Hematopoietic multipotent progenitor cell treated with erythropoietin and hydrocortisone succinate and interleukin-3 and kit ligand, for 4 days (in vitro differentiated cells): ENCODE measurements at regions not wholly inside any gene's neighbourhood (a gene's known extent, or its start where the extent isn't known, plus 50 kb on each side); places are given as distances from the start of the nearest gene placed in this dataset.

Source experiments
- DNase-seq: peaks from one replicate; pipeline ENCODE4 v3.0.0-alpha.2; 2015

GRCh38 chr7:113446391-113446790 is 328.0 kb upstream of the SMIM30 start:
- DNase-seq = no peak

GRCh38 chr7:113444261-113444660 is 325.9 kb upstream of the SMIM30 start:
- DNase-seq = no peak

GRCh38 chr7:113440173-113440572 is 321.8 kb upstream of the SMIM30 start:
- no peak for DNase-seq

GRCh38 chr7:113431406-113431805 is 313.1 kb upstream of the SMIM30 start:
- DNase-seq = no peak

- no peak for DNase-seq
Observed at GRCh38 chr7:113424185-113424817, 305.9 kb upstream of the SMIM30 start.

GRCh38 chr7:113421696-113422330 is 303.5 kb upstream of the SMIM30 start:
- peak; percentile 95 for DNase-seq

GRCh38 chr7:113414401-113415035 is 296.2 kb upstream of the SMIM30 start:
- DNase-seq = no peak

GRCh38 chr7:113412410-113412809 is 294.1 kb upstream of the SMIM30 start:
- DNase-seq = no peak

- no peak for DNase-seq
Observed at GRCh38 chr7:113410796-113411195, 292.4 kb upstream of the SMIM30 start.

- DNase-seq = no peak
Observed at GRCh38 chr7:113408999-113409398, 290.6 kb upstream of the SMIM30 start.

- no peak for DNase-seq
Observed at GRCh38 chr7:113405296-113406056, 287.1 kb upstream of the SMIM30 start.

GRCh38 chr7:113404245-113404644 is 285.9 kb upstream of the SMIM30 start:
- DNase-seq = peak; percentile 49

GRCh38 chr7:113402482-113402881 is 284.1 kb upstream of the SMIM30 start:
- no peak for DNase-seq

- DNase-seq = no peak
Observed at GRCh38 chr7:113402005-113402404, 283.7 kb upstream of the SMIM30 start.

GRCh38 chr7:113394856-113395255 is 276.5 kb upstream of the SMIM30 start:
- no peak for DNase-seq

GRCh38 chr7:113392841-113393540 is 274.6 kb upstream of the SMIM30 start:
- DNase-seq = no peak

- DNase-seq = no peak
Observed at GRCh38 chr7:113392421-113392820, 274.1 kb upstream of the SMIM30 start.

- DNase-seq = no peak
Observed at GRCh38 chr7:113389112-113389646, 270.8 kb upstream of the SMIM30 start.

GRCh38 chr7:113383638-113384037 is 265.3 kb upstream of the SMIM30 start:
- no peak for DNase-seq

- DNase-seq = no peak
Observed at GRCh38 chr7:113379746-113380145, 261.4 kb upstream of the SMIM30 start.

- DNase-seq = no peak
Observed at GRCh38 chr7:113374955-113375354, 256.6 kb upstream of the SMIM30 start.

- DNase-seq = no peak
Observed at GRCh38 chr7:113373863-113374262, 255.5 kb upstream of the SMIM30 start.
